Stimulated activated CD4-positive, alpha-beta T cell treated with anti-CD3 and anti-CD28 coated beads, Interleukin-12 subunit alpha, Interleukin-12 subunit beta, amount 100 ng/mL, for 4 hours (primary cell): ENCODE measurements at regions not wholly inside any gene's neighbourhood (a gene's known extent, or its start where the extent isn't known, plus 50 kb on each side); places are given as distances from the start of the nearest gene placed in this dataset.
"Not testable (repeated sequence)": the region's sequence is repeated elsewhere in the genome, so short reads cannot be mapped to it uniquely, and the experiment has no call there.

Experiments used
- DNase-seq: peaks from one replicate; pipeline ENCODE4 v3.0.0-alpha.2; 2020

GRCh38 chrX:13378562-13379518, 59.0 kb upstream of the ATXN3L start:
- not testable (repeated sequence) for DNase-seq

DNA sequence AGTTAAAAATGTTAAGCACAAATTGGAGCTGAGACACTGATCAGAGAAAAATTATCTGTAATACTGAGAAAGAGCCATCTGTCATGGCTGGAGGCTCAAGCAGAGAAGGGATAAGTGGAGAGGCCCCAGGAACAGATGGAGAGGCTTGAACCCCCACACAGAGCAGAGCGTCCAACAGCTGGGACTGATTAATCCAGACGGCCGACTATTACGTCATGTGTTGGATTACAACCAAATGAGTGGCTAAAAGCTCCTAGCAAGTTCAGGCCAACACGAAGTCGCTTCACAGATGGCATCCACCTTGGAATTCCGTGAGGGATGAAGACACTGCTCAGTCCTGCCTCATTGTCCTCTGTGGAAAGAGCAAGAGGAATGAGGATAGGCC, 57.7 kb upstream of the ATXN3L start:
- no peak for DNase-seq

GRCh38 chrX:13376857-13377549, 57.1 kb upstream of the ATXN3L start:
- DNase-seq = no peak

- not testable (repeated sequence) for DNase-seq
Measured at GRCh38 chrX:13375596-13375995, 55.7 kb upstream of the ATXN3L start.

GRCh38 chrX:13374364-13374763, 54.5 kb upstream of the ATXN3L start:
- no peak for DNase-seq

- DNase-seq = no peak
Measured at GRCh38 chrX:13373431-13374187, 53.8 kb upstream of the ATXN3L start.

GRCh38 chrX:13373027-13373426, 53.2 kb upstream of the ATXN3L start:
- DNase-seq = no peak

DNA sequence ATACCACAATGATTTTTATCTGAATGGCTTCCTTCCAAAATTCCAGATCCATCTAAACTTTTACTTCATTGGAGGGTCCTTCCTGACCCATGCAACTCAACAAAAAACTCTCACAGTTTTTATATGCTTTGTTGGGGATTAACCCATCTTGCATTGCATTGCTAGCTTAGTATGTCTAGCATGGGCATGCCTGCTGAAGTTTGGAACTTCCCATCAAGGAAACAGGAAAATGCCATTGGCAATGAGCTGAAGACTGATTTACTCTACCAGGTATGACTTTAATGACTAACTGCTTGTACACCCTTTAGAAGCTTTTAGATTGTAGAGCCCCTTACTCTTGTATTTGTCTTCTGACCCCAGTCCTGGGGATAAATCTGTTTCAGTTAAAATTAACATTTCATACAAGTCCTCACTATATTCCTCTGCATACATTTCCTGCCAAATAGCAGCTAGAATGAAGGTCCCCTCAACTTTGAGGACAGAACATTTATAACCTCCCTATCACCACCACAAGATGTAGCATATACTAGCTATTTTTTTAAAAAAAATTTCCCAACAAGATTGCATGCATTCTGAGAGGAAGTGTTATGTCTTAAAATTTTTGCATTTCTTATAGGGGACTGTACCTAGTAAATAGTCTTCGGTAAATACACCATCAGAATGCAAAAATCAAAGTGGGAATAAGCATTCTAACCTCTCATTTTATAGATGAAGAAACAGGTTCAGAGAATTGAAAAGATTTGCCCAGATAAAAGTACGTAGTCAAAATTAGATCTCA, 52.5 kb upstream of the ATXN3L start:
- DNase-seq = no peak

- DNase-seq = no peak
Measured at GRCh38 chrX:13371186-13371585, 51.3 kb upstream of the ATXN3L start.

- no peak for DNase-seq
Measured at GRCh38 chrX:13370713-13371112, 50.9 kb upstream of the ATXN3L start.
